NAMALWA (cell line): ENCODE measurements at regions not wholly inside any gene's neighbourhood (a gene's known extent, or its start where the extent isn't known, plus 50 kb on each side); places are given as distances from the start of the nearest gene placed in this dataset.

Source experiments
- DNase-seq: peaks from one replicate; pipeline ENCODE4 v3.0.0-alpha.2; 2015; ENCODE audit warnings: low spot score

DNA sequence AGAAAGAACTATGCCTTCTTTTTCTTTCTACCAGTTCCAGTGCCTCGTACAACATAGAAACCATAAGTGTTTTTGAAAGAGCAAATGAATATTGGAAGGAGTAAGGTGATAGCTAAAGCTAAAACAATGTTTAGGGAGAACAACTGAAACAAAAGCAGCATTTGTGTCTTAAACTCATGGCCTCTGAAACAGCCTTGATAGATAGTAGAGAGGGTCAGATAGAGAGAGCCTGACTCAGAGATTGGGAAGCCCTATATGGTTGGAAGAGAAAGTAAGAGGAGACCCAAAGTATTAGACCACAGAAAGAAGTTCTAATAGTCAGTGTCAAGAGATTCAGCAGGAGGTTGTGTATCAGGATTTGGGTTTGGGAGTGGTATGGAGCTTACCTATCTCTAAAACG lies 79.6 kb upstream of the IFNG-AS1 start:
- no peak for DNase-seq

DNA sequence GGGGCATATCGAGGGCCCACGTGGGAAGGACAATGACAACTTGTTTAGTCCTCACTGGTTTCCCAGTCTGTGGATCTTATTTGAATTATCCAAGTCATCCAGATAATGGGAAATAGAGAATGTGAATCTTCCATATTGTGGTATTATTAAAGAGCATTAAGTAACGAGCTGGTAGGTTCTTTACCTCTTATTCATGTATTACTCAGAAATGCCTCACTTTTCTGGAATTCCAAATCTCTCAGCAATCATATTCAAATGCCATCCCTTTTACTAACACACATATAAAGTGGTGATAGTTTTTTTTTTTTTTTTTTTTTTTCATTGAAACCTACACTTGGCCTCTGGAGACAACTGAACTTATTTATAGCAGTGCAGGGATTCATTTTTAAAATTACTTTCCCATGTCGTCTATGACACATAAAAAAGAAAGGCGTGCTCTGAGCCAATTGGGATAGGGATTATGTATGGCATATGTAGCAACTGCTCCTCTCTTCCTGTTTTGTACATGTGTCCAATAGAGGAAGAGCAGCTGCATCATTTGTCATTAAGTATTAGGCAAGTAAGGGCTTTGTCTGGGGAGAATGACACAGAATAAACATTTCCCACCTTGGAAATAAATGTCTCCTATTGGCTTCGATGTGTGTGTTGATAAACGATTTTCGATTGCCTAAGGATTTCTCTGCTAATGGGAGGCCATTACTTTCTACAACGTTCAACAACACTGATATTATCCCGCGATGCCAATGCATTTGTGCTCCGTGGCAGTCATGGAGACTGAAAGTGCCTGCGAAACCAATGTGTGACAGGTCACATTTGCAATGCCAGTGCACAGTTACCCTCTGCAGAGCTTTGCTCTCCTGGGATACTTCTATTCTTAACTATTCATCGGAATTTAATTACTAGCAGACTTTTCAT lies 78.6 kb upstream of the IFNG-AS1 start:
- no peak for DNase-seq

DNA sequence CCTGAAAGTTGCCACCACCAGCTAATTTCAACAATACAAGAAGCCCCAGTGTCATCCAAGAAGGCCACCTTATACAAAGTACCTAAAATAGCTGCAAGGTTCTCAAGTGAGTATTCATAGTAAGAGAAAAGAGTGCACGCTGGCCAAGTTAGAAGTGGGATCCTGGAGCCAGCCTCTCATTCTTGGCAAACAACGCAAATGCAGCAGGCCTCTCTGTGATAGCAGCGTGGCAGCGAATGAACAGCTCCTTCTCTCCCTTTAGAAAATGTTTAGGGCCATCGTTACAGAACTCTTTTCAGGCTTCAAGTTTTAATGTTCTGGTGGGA lies 78.0 kb upstream of the IFNG-AS1 start:
- DNase-seq = no peak

DNA sequence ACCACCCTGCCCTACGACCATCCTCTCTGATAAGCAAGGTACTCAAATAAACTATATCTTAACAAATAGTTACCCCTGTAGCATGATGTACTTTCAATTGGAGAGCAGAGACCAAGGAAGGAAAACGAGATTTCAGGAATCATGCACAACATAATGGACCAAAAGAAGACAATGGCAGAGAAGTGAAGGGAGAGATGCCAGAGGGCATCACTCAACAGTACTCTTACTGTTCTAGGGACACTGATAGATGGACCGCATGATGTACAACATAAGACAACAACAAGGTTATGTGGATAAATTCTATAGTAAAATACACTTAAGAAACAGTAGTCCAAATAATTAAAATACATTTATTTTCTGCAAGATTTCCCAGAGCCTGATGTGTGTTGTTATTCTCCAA lies 77.5 kb upstream of the IFNG-AS1 start:
- DNase-seq = no peak

DNA sequence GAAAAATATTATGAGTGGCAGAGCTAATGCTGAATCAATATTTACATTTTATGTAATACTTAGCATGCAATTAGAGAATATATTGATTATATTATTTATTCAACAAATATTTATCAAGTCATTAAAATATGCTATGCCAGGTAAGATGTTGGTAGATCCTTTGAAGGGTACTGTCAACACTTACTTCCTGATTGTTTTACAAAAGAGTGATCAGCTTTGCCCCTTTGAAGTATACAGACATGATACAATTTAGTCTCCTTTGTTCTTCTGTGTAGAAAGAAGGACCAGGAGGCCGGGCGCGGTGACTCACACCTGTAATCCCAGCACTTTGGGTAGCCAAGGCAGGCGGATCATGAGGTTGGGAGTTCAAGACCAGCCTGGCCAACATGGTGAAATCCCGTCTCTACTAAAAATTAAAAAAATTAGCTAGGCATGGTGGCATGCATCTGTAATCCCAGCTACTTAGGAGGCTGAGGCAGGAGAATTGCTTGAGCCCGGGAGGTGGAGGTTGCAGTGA lies 73.9 kb upstream of the IFNG-AS1 start:
- no peak for DNase-seq

DNA sequence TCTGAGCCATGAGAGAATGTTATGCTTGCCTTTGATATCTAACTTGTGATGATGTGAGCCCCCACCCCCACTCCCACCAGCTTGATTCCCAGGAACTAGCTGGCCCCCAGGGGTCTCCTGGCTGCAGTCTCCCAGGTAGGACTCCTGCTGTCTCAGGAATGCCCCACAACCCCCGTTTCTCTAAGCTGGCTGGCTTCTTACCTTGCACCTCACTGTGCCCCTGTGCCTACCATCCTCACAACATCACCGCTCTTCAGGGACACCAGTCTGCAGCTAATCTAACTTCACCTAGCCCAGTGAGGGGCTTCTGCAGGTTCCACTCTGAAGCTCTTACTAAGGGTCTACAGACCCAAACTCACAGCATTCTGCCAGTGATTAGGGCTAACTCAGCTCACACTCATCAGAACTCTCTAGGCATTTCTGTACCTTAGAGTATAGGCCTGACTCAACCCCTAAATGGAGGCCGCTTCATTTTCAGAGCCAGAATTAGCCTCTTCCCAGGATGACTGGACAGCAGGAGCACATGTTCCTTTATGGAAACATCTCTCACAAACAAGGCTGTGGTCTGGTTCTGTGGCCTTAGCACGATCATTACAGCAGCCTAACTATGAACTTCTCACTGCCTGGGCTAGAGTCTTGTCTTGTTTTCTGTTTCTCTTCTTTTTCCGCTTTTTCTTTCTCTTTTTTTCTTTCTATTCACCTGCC lies 72.8 kb upstream of the IFNG-AS1 start:
- DNase-seq = no peak

DNA sequence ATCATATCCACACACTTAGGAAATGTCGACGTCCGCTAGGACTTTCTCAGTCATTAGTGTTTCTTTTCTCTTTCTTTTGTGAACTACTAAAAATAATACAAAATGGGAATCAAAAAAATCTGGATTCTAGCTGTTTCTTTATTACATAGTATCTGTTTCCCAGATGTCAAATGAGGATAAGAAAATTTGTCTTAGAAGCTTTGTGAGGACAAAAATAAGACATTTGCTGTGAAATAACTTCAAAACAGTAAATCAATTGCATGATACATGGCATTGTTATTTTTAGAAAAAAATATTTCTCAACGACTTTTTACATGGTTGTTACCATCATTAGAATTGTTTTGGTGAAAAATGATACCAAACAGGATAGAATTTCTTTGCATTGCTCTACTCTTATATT lies 71.4 kb upstream of the IFNG-AS1 start:
- no peak for DNase-seq

DNA sequence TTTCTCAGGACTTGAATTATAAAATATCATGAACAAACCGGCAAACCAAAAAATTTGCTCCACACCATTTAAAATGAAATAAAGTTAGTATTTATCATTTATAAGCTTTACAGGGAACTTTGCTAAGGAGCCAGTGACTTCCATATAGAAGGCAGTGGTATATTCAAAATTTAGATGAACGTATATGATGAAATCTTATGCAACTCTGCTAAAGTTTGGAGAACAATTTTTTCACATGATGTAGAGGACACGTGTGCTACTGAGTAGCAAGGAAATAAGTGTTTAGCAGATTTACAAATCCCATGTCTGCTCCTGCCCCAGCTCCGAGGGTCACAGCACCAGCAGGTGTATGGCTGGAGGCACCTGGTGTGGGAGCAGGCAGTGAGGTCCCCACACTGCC lies 70.8 kb upstream of the IFNG-AS1 start:
- no peak for DNase-seq

DNA sequence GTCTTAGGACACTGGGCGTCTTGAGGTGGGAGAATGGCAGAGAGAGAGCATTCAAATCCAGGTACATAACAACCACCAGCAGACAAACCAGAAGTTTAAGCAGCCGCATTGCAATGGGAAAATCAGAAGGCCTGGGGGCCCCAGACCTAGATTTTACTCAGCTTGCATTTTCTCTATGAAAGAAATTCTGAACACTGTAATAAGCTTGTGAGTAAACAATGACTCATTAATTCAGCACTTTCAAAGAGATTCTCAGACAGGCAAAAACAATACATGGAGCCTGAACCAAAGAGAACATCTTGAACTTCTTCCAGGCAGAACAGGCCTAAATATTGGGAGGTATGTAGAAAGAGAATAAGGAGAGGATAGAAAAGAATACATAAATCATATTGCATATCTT lies 69.8 kb upstream of the IFNG-AS1 start:
- no peak for DNase-seq

DNA sequence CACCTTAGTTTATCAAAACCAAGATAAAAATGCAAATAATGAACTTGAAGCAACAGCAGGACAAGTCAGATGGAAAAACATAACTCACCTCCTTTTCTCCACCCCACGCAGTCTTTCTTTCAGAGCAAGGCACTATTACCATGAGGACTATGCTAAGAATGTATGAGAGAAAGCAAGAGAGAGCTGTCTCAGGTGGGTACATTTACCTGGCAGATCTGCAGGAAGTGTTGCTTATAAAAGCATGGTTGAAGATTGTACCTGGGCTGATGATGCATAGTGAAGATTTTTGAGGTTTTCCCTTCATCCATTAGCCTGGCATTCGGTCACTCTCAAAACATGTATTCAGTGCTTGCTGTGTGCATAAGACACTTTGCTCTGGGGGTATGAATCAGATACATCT lies 68.8 kb upstream of the IFNG-AS1 start:
- no peak for DNase-seq

DNA sequence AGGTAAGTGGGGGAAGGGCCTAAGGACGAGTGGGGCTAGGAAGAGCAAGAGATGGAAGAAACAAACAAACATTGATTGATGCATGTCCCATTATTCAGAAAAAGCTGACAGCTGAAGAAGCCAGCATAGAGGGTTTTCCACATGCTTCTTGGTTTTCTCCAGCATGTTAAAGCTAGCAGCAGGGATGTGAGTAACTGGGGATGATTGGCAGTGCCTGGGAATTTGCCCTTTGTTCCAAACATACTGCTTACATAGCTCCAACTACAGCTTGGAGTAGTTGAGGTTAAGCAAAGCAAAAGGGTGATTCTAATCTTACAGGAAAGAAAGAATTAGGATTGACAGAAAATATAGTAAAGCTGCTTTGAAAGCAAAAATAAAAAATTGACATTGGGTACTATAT lies 68.0 kb upstream of the IFNG-AS1 start:
- DNase-seq = no peak

DNA sequence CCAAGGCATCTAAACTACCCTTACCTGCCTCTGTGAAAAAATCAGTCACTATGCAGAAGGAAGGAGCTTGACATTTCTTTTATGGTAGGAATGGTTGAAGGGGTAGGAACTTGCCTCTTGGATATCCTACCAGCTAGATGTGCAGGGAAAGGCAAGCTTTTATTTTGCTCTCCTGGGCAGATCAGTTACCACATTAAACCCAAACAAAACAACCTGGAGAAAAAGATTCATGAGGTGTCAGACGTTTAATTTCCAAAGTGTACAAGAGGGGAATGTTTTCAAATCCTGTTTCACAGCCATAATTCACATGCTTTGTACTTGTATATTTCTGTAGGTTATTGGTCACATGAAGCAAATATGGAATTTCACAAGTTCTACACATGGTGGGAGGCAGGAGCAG lies 67.0 kb upstream of the IFNG-AS1 start:
- no peak for DNase-seq

DNA sequence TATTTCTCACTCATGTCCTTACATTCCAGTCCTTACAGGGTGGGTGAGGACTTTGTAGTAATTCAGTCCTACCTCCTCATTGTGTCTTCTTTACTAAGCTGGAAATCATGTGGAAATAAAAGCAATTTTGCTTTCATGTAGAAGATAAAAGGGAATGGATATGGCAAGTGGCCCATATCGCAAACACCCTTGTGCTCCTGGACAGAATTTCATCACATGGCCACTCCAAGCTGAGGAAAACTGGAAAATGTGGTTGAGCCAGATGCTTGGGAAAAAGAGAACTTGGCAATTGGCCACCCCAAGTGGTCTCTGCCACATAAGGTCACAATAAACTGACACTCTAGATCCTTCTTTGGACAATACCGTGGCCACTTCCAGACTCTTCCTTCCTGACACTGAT lies 64.2 kb upstream of the IFNG-AS1 start:
- no peak for DNase-seq

DNA sequence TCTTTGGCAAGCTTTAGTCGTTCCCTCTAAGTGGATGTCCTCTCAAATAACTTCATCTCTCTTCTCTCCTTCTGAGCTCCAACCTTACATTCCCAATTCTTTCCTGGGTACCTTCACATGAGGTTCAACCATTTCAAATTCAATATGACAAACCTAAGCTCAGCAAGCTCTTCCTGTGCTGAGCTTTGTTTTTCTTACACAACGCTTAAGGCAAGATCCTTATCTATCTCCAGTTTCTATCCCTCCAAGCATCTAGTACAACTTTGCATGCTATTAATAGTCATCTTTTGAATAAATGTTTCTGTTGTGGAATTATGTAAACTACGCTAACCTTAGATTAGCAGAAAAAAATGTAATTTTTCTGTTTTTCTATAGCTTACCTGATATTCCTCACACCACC lies 63.7 kb upstream of the IFNG-AS1 start:
- no peak for DNase-seq

DNA sequence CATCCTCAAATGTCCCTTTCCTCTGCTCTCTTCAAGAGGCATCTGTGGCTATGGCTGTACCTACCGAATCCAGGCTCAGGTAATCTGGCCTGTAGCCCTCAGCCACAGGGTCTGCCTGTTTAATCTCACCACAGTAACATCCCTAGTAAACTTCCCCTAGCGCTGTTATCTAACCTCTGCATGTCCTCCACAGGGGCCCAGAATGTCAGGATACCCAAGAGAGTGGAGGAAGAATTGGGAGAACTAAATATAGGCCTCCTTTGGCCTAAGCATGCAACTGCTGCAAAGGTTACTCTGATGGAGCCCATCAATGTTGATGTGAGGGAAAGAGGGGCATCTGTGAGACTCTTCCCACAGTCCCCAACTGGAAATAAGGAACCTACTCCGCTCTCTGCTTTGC lies 63.2 kb upstream of the IFNG-AS1 start:
- DNase-seq = no peak

DNA sequence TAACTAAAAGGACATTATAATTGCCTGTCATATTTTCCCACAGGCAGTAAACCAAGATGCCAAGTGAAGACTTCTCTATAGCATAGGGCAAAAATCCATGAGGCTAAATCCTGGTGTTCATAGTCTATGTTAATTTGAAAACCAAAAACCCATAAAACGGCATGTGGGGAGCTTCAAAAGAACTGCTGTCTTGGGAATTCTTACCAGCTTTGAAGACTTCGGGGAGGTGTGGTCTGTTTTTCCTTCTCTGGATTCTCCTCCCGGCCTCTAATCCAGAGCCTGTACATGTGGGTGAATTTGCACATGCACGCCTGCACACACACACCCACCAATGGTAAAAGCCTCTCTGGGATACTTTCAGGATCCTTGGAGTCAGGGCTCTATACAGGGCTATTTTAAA lies 61.9 kb upstream of the IFNG-AS1 start:
- no peak for DNase-seq

DNA sequence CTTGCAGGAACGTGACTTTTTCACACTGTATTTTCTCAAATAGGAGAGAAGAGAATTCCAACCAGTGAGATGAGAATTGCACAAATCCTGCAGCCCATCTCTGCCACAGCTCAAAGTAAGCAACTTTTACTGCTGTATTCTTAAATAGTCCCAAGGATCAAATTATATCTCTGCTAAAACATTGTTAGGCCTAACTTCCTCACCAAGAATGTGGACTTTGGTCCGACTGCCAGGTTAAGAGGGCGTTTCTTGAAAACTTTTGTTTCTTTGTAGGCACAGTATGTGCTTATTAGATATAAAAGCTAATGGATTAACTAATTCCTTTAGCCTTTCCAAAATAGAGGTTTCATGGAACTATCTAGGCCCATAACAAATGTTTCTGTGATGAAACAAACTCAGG lies 61.4 kb upstream of the IFNG-AS1 start:
- no peak for DNase-seq

DNA sequence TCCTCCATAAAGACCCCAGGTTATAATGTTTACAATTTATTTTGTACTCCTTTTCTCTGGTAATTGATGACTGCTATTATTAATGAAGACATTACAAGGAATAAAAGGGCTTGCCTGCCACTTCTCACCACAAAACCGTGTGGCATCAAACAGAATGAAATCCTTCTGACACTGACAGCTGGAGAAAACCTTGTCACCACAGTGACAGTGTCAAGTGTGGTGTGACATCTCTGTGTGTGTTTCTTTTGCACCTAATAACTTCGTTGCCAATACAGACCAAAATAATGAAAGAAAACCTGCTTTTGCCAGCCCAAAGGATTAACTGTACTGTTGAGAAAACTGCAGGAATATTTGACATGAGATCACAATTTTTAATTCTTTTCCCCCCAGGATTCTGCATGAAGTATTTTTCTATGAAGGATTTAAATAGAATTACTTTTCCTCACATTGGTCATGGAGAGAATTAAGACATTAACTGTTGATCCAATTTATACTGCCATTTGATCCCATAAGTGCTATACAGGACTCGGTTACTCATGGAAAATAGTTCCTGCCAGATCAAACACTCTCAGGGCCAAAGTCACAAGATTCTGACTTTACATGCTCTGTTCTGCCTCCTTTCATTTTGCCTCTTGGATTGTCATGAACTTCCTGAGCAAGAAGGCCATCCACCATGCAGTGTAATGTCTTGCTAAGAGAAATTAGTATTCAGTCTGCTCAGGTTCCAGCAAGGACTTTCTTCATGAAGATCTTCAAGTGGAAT lies 60.4 kb upstream of the IFNG-AS1 start:
- no peak for DNase-seq

DNA sequence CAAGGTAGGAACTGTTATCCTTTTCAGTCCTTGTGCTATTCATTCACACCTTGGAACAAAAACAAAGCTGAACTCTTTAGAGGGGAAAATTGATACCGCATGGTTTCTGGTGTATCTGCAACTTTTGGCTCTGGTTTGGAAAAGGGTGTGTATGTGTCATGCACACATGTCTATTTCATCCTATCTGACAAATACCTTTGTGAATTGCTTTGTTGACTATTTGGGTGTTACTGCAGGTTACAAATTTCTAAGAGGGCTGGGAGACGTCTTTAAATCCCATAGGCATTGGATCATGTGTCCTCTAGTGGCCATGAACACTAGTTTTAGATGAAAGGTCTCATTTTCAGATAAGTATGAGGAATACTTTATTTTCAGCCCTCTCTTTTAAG lies 59.9 kb upstream of the IFNG-AS1 start:
- no peak for DNase-seq

DNA sequence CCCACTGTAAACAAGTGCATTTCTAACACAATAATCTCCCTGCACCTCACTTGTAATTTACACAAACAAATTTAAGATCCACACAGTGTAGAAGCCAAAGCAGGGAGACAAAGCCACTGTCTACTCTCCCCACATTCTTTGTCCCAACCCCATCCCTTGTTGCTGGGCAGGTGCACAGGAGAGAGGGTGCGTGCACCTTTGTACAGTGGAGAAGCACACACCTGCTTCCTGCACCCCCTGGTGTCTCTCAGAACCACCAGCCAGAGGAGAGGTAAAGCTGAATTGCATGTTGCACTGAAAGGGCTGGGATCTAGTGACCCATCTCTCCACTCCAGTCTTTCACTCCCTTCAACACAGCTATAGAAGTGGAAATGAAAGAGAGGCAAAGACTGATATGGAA lies 51.4 kb upstream of the IFNG-AS1 start:
- no peak for DNase-seq
